A673 (cell line): ENCODE measurements at regions not wholly inside any gene's neighbourhood (a gene's known extent, or its start where the extent isn't known, plus 50 kb on each side); places are given as distances from the start of the nearest gene placed in this dataset.

ENCODE experiments used
- BruUV-seq: library from RNA; stranded (reverse); fragments of 400-500 nt; replicated peaks from 2 replicates; lab custom pipeline; 2021; lab: Mats Ljungman, UMichigan
- CTCF ChIA-PET: fragments of 300-600 bp; sonication (Branson Sonifier 250); formaldehyde crosslinking; loops from one replicate; lab custom pipeline; 2022; ENCODE audit warnings: antibody characterized with exemption; lab: Charles Lee
- POLR2A ChIA-PET: fragments of 300-600 bp; sonication (Branson Sonifier 250); formaldehyde crosslinking; loops from one replicate; lab custom pipeline; 2022; ENCODE audit warnings: antibody characterized with exemption; ENCODE audit not compliant: low non-redundant PET; lab: Charles Lee
- DNase-seq: peaks from one replicate; pipeline ENCODE4 v3.0.0-alpha.2; 2015; ENCODE audit warnings: low spot score
- H3K27ac ChIP-seq: fragments of 200-600 bp; sonication (generic); 2 replicates; pipeline ENCODE4 v1.5.1; 2016; ENCODE audit warnings: mixed run types, low read depth, mild to moderate bottlenecking, mixed read lengths, antibody characterized with exemption, low read length; ENCODE audit not compliant: poor library complexity, severe bottlenecking
- H3K27me3 ChIP-seq: fragments of 200-600 bp; sonication (generic); replicated peaks from 2 replicates; pipeline ENCODE4 v1.6.1; 2017; ENCODE audit warnings: mixed run types, low read depth, mild to moderate bottlenecking, mixed read lengths, antibody characterized with exemption, low read length; ENCODE audit not compliant: insufficient read depth, poor library complexity
- H3K36me3 ChIP-seq: fragments of 200-600 bp; sonication (generic); 2 replicates; pipeline ENCODE4 v1.6.1; 2016; ENCODE audit warnings: mixed run types, mild to moderate bottlenecking, mixed read lengths, antibody characterized with exemption, low read length; ENCODE audit not compliant: insufficient read depth, poor library complexity, severe bottlenecking
- H3K4me1 ChIP-seq: fragments of 200-600 bp; sonication (generic); 2 replicates; pipeline ENCODE4 v1.6.1; 2017; ENCODE audit warnings: mixed run types, mild to moderate bottlenecking, mixed read lengths, antibody characterized with exemption, low read length; ENCODE audit not compliant: insufficient read depth, poor library complexity, severe bottlenecking
- H3K4me3 ChIP-seq: fragments of 200-600 bp; sonication (generic); 2 replicates; pipeline ENCODE4 v1.5.1; 2016; ENCODE audit warnings: low read depth, mixed run types, mild to moderate bottlenecking, mixed read lengths, low read length; ENCODE audit not compliant: poor library complexity, severe bottlenecking
- H3K9me3 ChIP-seq: fragments of 200-600 bp; sonication (generic); 2 replicates; pipeline ENCODE4 v1.6.1; 2016; ENCODE audit warnings: mixed run types, low read depth, mild to moderate bottlenecking, mixed read lengths, antibody characterized with exemption, low read length; ENCODE audit not compliant: poor library complexity, severe bottlenecking
- EZH2 ChIP-seq: fragments of 200-600 bp; sonication (generic); IDR thresholded peaks from 2 replicates; pipeline ENCODE4 v1.6.1; 2017; ENCODE audit warnings: borderline replicate concordance, low read depth, mild to moderate bottlenecking, mixed read lengths, antibody characterized with exemption, low read length; ENCODE audit not compliant: poor library complexity, severe bottlenecking
- intact Hi-C: fragments of 100-400 bp; cut with micrococcal nuclease; formaldehyde crosslinking; loops from one replicate; pipeline ENCODE4 v1.10.0; 2022; ENCODE audit not compliant: unreplicated experiment
- TF ChIP-seq, protein P1 (sequence below): fragments of 300-800, 200-600 bp; sonication (generic); conservative IDR thresholded peaks from 2 replicates; pipeline ENCODE4 v1.5.1; 2017; ENCODE audit warnings: low read depth, mild to moderate bottlenecking, antibody characterized with exemption, low read length, moderate library complexity, mixed read lengths

DNA sequence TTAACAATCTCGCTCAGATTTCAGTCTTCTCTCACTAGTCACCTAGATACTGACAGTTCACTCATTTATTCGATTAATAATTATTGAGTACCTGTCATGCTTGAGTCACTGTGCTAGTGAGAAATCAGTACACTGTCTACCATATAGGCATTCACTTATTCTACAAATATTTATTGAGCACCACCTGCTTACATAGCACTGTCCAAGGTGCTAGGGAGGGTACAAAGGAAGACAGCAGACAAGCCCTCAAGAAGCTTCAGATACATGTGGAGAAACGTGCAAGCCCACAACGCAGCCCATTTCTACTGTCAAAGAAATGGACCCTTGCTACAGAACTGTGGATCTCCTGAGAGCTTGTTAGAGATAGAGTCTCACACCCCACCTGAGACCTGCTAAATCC lies 85.1 kb upstream of the SNAP25 start:
- POLR2A ChIA-PET, result no interaction called here
- Histone ChIP-seq H3K9me3 (no peaks in the 10 kb centered on the region), H3K4me3 (no peak overlapping the region), H3K27me3 (peaks cover 7% of the 10 kb centered on the region), H3K27ac (no peak overlapping the region), H3K36me3 (no peaks in the 10 kb centered on the region), H3K4me1 (no peaks in the 10 kb centered on the region)
- DNase-seq, result no peak
- CTCF ChIA-PET, result no interaction called here
- no peak for TF ChIP-seq EZH2
- TF ChIP-seq, protein P1, sequence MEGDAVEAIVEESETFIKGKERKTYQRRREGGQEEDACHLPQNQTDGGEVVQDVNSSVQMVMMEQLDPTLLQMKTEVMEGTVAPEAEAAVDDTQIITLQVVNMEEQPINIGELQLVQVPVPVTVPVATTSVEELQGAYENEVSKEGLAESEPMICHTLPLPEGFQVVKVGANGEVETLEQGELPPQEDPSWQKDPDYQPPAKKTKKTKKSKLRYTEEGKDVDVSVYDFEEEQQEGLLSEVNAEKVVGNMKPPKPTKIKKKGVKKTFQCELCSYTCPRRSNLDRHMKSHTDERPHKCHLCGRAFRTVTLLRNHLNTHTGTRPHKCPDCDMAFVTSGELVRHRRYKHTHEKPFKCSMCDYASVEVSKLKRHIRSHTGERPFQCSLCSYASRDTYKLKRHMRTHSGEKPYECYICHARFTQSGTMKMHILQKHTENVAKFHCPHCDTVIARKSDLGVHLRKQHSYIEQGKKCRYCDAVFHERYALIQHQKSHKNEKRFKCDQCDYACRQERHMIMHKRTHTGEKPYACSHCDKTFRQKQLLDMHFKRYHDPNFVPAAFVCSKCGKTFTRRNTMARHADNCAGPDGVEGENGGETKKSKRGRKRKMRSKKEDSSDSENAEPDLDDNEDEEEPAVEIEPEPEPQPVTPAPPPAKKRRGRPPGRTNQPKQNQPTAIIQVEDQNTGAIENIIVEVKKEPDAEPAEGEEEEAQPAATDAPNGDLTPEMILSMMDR, result no peak
- no TSS peak for BruUV-seq
- intact Hi-C loops, result no loop called here

DNA sequence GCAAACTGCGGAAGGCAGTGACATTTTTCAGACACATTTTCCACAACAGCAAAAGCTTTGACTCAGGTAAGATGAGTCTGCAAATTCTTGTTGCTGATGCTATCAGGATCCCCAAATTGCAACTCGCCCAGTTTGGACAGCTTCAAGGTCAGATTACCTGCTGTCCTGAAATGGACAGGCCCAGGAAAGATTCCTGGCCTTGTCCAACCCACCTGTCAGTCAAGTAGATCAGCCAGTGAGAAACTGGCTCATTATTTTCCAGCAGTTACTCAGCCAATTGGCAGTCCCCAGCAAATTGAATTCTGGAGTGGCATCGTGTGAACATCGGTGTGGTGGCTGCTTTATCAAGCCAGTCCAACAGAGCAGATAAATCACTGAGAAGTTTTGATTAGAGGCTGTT lies 84.5 kb upstream of the SNAP25 start:
- ChIA-PET CTCF (no interaction called here), POLR2A (no interaction called here)
- Histone ChIP-seq H3K4me3 (no peak overlapping the region), H3K27me3 (peaks cover 7% of the 10 kb centered on the region), H3K4me1 (no peaks in the 10 kb centered on the region), H3K27ac (no peak overlapping the region), H3K9me3 (no peaks in the 10 kb centered on the region), H3K36me3 (no peaks in the 10 kb centered on the region)
- no peak for TF ChIP-seq EZH2
- TF ChIP-seq, protein P1, result no peak
- DNase-seq, result no peak
- intact Hi-C loops, result no loop called here
- BruUV-seq, result no TSS peak

- no peaks in the 10 kb centered on the region for H3K4me1 ChIP-seq
- H3K9me3 ChIP-seq, result no peaks in the 10 kb centered on the region
- H3K36me3 ChIP-seq, result no peaks in the 10 kb centered on the region
- CTCF ChIA-PET, result interaction anchor here (0.6 kb wide), 1 partner anchor 60 kb away, joined by 3 read pairs; no protein-coding TSS in a partner anchor
- no peak for DNase-seq
- no peak overlapping the region for H3K27ac ChIP-seq
- intact Hi-C loops, result no loop called here
- H3K27me3 ChIP-seq, result peaks cover 7% of the 10 kb centered on the region
- POLR2A ChIA-PET, result no interaction called here
- no peak overlapping the region for H3K4me3 ChIP-seq
- no peak for TF ChIP-seq EZH2
- TF ChIP-seq, protein P1, result no peak
- no TSS peak for BruUV-seq
These were observed 83.2 kb upstream of the SNAP25 start for GRCh38 chr20:10135438-10135837.
